H9 (cell line): ENCODE measurements at regions not wholly inside any gene's neighbourhood (a gene's known extent, or its start where the extent isn't known, plus 50 kb on each side); places are given as distances from the start of the nearest gene placed in this dataset.
A peak's percentile ranks its signal among the peaks of the same experiment; 100 is the strongest.

Experiments used
- DNase-seq: peaks from one replicate; pipeline ENCODE4 v3.0.0-alpha.2; 2017
- H2AFZ ChIP-seq: one replicate; pipeline ENCODE4 v1.6.1; 2013; ENCODE audit warnings: mild to moderate bottlenecking, low read length, control low read depth, moderate library complexity
- H2AK5ac ChIP-seq: 2 replicates; pipeline ENCODE4 v1.6.1; 2013; ENCODE audit warnings: low read length, control low read depth, mixed read lengths; ENCODE audit not compliant: insufficient read length
- H2BK120ac ChIP-seq: one replicate; pipeline ENCODE4 v1.6.1; 2013; ENCODE audit warnings: low read depth, mild to moderate bottlenecking, low read length, control low read depth, inconsistent platforms; ENCODE audit not compliant: poor library complexity, severe bottlenecking
- H2BK12ac ChIP-seq: 2 replicates; pipeline ENCODE4 v1.6.1; 2013; ENCODE audit warnings: low read length, control low read depth, mixed read lengths, low read depth; ENCODE audit not compliant: insufficient read length
- H2BK15ac ChIP-seq: 2 replicates; pipeline ENCODE4 v1.6.1; 2013; ENCODE audit warnings: low read depth, low read length, control low read depth
- H2BK20ac ChIP-seq: one replicate; pipeline ENCODE4 v1.6.1; 2013; ENCODE audit warnings: low read depth, mild to moderate bottlenecking, low read length, control low read depth, inconsistent platforms; ENCODE audit not compliant: poor library complexity, severe bottlenecking
- H2BK5ac ChIP-seq: 2 replicates; pipeline ENCODE4 v1.6.1; 2013; ENCODE audit warnings: low read length, control low read depth, mixed read lengths; ENCODE audit not compliant: insufficient read length
- H3K14ac ChIP-seq: 2 replicates; pipeline ENCODE4 v1.6.1; 2013; ENCODE audit warnings: low read length, control low read depth; ENCODE audit not compliant: insufficient read depth
- H3K18ac ChIP-seq: 2 replicates; pipeline ENCODE4 v1.6.1; 2013; ENCODE audit warnings: low read depth, mild to moderate bottlenecking, mixed read lengths, low read length, control low read depth; ENCODE audit not compliant: insufficient read length
- H3K23ac ChIP-seq: 2 replicates; pipeline ENCODE4 v1.6.1; 2013; ENCODE audit warnings: low read length, control low read depth, mixed read lengths, low read depth; ENCODE audit not compliant: insufficient read length
- H3K23me2 ChIP-seq: 2 replicates; pipeline ENCODE4 v1.6.1; 2013; ENCODE audit warnings: low read depth, mild to moderate bottlenecking, mixed read lengths, low read length, control low read depth; ENCODE audit not compliant: insufficient read length, poor library complexity, severe bottlenecking
- H3K27ac ChIP-seq: 2 replicates; pipeline ENCODE4 v1.5.1; 2013; ENCODE audit warnings: low read length, control low read depth, mixed read lengths, low read depth; ENCODE audit not compliant: insufficient read length
- H3K27me3 ChIP-seq: 2 replicates; pipeline ENCODE4 v1.6.1; 2013; ENCODE audit warnings: low read length, control low read depth, inconsistent platforms; ENCODE audit not compliant: insufficient read depth
- H3K4ac ChIP-seq: 2 replicates; pipeline ENCODE4 v1.6.1; 2013; ENCODE audit warnings: low read depth, mild to moderate bottlenecking, control low read depth, inconsistent platforms, low read length, moderate library complexity
- H3K4me1 ChIP-seq: 2 replicates; pipeline ENCODE4 v1.6.1; 2013; ENCODE audit warnings: low read length, control low read depth, inconsistent platforms; ENCODE audit not compliant: insufficient read depth
- H3K4me2 ChIP-seq: 2 replicates; pipeline ENCODE4 v1.6.1; 2013; ENCODE audit warnings: low read length, control low read depth, mixed read lengths; ENCODE audit not compliant: insufficient read length, insufficient read depth
- H3K56ac ChIP-seq: 2 replicates; pipeline ENCODE4 v1.6.1; 2013; ENCODE audit warnings: low read depth, mild to moderate bottlenecking, mixed read lengths, low read length, control low read depth; ENCODE audit not compliant: insufficient read length
- H3K79me1 ChIP-seq: 2 replicates; pipeline ENCODE4 v1.6.1; 2013; ENCODE audit warnings: low read depth, mild to moderate bottlenecking, moderate library complexity, low read length, control low read depth, inconsistent platforms; ENCODE audit not compliant: insufficient read depth, poor library complexity, severe bottlenecking
- H3K79me2 ChIP-seq: 2 replicates; pipeline ENCODE4 v1.6.1; 2013; ENCODE audit warnings: low read length, control low read depth, inconsistent platforms; ENCODE audit not compliant: insufficient read depth
- H3K9ac ChIP-seq: 2 replicates; pipeline ENCODE4 v1.6.1; 2013; ENCODE audit warnings: low read length, control low read depth, mixed read lengths; ENCODE audit not compliant: insufficient read length; ENCODE audit errors: extremely low read depth
- H3K9me3 ChIP-seq: one replicate; pipeline ENCODE4 v1.6.1; 2013; ENCODE audit warnings: low read depth, low read length, inconsistent platforms; ENCODE audit not compliant: control insufficient read depth
- H3T11ph ChIP-seq: one replicate; pipeline ENCODE4 v1.6.1; 2013; ENCODE audit warnings: mild to moderate bottlenecking, low read length, control low read depth, inconsistent platforms
- H4K20me1 ChIP-seq: one replicate; pipeline ENCODE4 v1.6.1; 2013; ENCODE audit not compliant: control insufficient read depth, insufficient read length, insufficient read depth
- H4K5ac ChIP-seq: 2 replicates; pipeline ENCODE4 v1.6.1; 2013; ENCODE audit warnings: low read depth, mild to moderate bottlenecking, mixed read lengths, low read length, control low read depth; ENCODE audit not compliant: insufficient read length
- H4K8ac ChIP-seq: replicated peaks from 2 replicates; pipeline ENCODE4 v1.6.1; 2013; ENCODE audit warnings: low read length, control low read depth, mixed read lengths, low read depth; ENCODE audit not compliant: insufficient read length
- H4K91ac ChIP-seq: 2 replicates; pipeline ENCODE4 v1.6.1; 2013; ENCODE audit warnings: low read depth, mild to moderate bottlenecking, moderate library complexity, mixed read lengths, low read length, control low read depth; ENCODE audit not compliant: insufficient read length
- H3K27ac Mint-ChIP-seq, 3 experiments: 2 replicates in 2 of 3; 3 replicates in 1 of 3; pipeline ENCODE4 v1.8.0; 2020 to 2021; ENCODE audit warnings: mixed read lengths in 3 of 3, mild to moderate bottlenecking in 1 of 3, moderate library complexity in 1 of 3
- H3K27me3 Mint-ChIP-seq: 2 replicates; pipeline ENCODE4 v1.8.0; 2021; ENCODE audit warnings: low read depth, mild to moderate bottlenecking, moderate library complexity, mixed read lengths
- H3K36me3 Mint-ChIP-seq, 3 experiments: 2 replicates in 2 of 3; 3 replicates in 1 of 3; pipeline ENCODE4 v1.8.0; 2020 to 2021; ENCODE audit warnings: low read depth in 3 of 3, mixed read lengths in 3 of 3; ENCODE audit not compliant: insufficient read depth in 1 of 3
- H3K4me1 Mint-ChIP-seq, 2 experiments: 2 replicates each; pipeline ENCODE4 v1.8.0; 2020; ENCODE audit warnings: mixed read lengths in 2 of 2
- H3K4me3 Mint-ChIP-seq, 2 experiments: 2 replicates in 1 of 2; 3 replicates in 1 of 2; pipeline ENCODE4 v1.8.0; 2020 to 2021; ENCODE audit warnings: mild to moderate bottlenecking in 2 of 2, mixed read lengths in 2 of 2, moderate library complexity in 1 of 2
- H3K9me3 Mint-ChIP-seq, 2 experiments: 2 replicates in 1 of 2; 3 replicates in 1 of 2; pipeline ENCODE4 v1.8.0; 2020; ENCODE audit warnings: mild to moderate bottlenecking in 2 of 2, mixed read lengths in 2 of 2, moderate library complexity in 1 of 2
- WGBS: extraction: QIAGEN DNeasy Blood & Tissue Kit; methylation state at CpG from one replicate; pipeline ENCODE4 v1.1.7; 2013; ENCODE audit warnings: missing lambda C conversion rate, low lambda C conversion rate, mixed read lengths; ENCODE audit not compliant: insufficient read length; ENCODE audit errors: extremely low coverage; 5-methylcytosine and 5-hydroxymethylcytosine counted together
- TF ChIP-seq, protein P1 (sequence below): fragments of 200-600 bp; sonication (generic); conservative IDR thresholded peaks from 3 replicates; pipeline ENCODE4 v1.8.0; 2021; ENCODE audit warnings: antibody characterized with exemption, mild to moderate bottlenecking

DNA sequence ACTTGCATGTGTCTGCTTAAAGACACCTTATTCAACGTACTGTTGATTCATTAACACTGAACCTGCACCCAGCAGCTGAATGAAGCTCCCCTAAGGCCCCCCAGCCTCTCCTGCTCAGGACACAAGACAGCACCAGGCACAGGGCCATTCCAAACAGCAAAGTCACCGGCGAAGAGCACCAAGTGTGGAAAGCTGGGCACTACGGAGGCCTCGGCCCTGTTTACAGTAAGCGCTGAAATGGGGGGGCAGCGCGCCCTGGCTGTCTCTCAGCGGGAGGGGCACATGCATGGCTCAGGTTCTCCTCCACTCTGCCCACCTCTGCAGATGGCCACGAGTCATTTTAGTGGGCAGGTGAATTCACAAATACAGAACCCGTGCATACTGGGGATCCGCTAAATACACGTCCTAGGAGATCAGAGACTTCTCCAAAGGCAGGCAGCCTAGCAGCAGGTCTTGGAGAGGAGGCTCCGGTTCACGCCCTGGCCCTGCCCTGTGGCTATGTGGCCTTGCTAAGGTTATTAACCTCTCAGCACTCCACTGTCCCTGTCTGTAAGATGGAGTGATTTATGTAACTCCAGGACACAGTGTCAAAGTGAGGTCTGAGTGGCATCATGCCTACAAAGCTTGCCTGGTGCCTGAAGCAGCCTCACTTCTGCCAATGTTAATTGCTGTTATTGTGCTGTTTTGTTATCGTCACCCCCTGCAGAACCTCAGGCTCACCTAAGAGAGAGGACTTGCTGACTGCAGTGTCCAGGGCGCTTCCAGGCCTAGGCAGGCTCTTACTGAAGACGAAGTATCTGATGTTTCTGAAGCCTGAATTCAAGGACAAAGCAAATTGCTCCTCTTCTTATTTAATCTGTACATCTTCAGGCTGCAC is 207.4 kb upstream of the SOX1 start:
- Histone ChIP-seq H3K9me3 (no peaks in the 10 kb centered on the region), H2BK5ac (no peak overlapping the region), H2BK20ac (no peak overlapping the region), H2BK15ac (no peak overlapping the region), H3K27me3 (no peaks in the 10 kb centered on the region), H3K23ac (no peak overlapping the region), H3K14ac (peak overlapping the region; percentile 43; the same call in 1 of the 2 replicates), H3K79me2 (no peaks in the 10 kb centered on the region), H4K20me1 (no peaks in the 10 kb centered on the region), H4K5ac (no peak overlapping the region), H3T11ph (no peak overlapping the region), H3K79me1 (no peaks in the 10 kb centered on the region), H3K4me1 (no peaks in the 10 kb centered on the region), H4K8ac (no peak overlapping the region), H2AK5ac (no peak overlapping the region), H3K4me2 (no peak overlapping the region), H4K91ac (no peak overlapping the region), H3K56ac (no peak overlapping the region), H2BK120ac (no peak overlapping the region), H3K27ac (no peak overlapping the region), H3K9ac (no peak overlapping the region), H2BK12ac (no peak overlapping the region), H3K18ac (no peak overlapping the region), H2AFZ (no peak overlapping the region), H3K4ac (no peak overlapping the region), H3K23me2 (no peaks in the 10 kb centered on the region)
- H3K9me3 Mint-ChIP-seq: peaks cover 3 to 6% of the 10 kb centered on the region in 2 experiments; a peak in 4 of 5 replicates
- H3K36me3 Mint-ChIP-seq: peaks cover 0 to 8% (median 3%) of the 10 kb centered on the region in 3 experiments; a peak in 2 of 7 replicates
- peaks cover 10 to 15% of the 10 kb centered on the region in 2 experiments for H3K4me1 Mint-ChIP-seq
- no CpG with 5 or more reads among the region's 18 CpGs for WGBS
- H3K27me3 Mint-ChIP-seq: peaks cover 26% of the 10 kb centered on the region
- no peak overlapping the region for H3K4me3 Mint-ChIP-seq
- TF ChIP-seq, protein P1, sequence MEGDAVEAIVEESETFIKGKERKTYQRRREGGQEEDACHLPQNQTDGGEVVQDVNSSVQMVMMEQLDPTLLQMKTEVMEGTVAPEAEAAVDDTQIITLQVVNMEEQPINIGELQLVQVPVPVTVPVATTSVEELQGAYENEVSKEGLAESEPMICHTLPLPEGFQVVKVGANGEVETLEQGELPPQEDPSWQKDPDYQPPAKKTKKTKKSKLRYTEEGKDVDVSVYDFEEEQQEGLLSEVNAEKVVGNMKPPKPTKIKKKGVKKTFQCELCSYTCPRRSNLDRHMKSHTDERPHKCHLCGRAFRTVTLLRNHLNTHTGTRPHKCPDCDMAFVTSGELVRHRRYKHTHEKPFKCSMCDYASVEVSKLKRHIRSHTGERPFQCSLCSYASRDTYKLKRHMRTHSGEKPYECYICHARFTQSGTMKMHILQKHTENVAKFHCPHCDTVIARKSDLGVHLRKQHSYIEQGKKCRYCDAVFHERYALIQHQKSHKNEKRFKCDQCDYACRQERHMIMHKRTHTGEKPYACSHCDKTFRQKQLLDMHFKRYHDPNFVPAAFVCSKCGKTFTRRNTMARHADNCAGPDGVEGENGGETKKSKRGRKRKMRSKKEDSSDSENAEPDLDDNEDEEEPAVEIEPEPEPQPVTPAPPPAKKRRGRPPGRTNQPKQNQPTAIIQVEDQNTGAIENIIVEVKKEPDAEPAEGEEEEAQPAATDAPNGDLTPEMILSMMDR: no peak
- no peak for DNase-seq
- H3K27ac Mint-ChIP-seq: no peak overlapping the region
